Kidney (tissue), 10 donors: ENCODE measurements at regions not wholly inside any gene's neighbourhood (a gene's known extent, or its start where the extent isn't known, plus 50 kb on each side); places are given as distances from the start of the nearest gene placed in this dataset.
"Not testable (repeated sequence)": the region's sequence is repeated elsewhere in the genome, so short reads cannot be mapped to it uniquely, and the experiment has no call there.

Experiments
- DNase-seq, 5 donors: peaks; one replicate each; pipeline ENCODE4 v3.0.0-alpha.2; 2013 to 2020
- FAIRE-seq: peaks from 2 replicates; lab custom pipeline; 2012; peaks lifted over from hg19 to GRCh38; lab: Jason Lieb, UNC
- H3K27ac ChIP-seq, 2 donors: one replicate each; pipeline ENCODE4 v1.7.0; 2013; ENCODE audit warnings: low read depth in 2 of 2, low read length in 2 of 2, inconsistent platforms in 1 of 2
- H3K27me3 ChIP-seq: one replicate; pipeline ENCODE4 v1.7.1; 2013; ENCODE audit warnings: low read length, inconsistent platforms; ENCODE audit not compliant: control insufficient read depth, insufficient read depth
- H3K36me3 ChIP-seq, 3 donors: one replicate each; pipeline versions ENCODE4 v1.7.0 to v1.7.1; 2013; ENCODE audit warnings: low read length in 3 of 3, control low read depth in 1 of 3, inconsistent platforms in 1 of 3; ENCODE audit not compliant: insufficient read depth in 3 of 3, control insufficient read depth in 2 of 3
- H3K4me1 ChIP-seq, 3 donors: one replicate each; pipeline versions ENCODE4 v1.7.0 to v1.7.1; 2013; ENCODE audit warnings: low read length in 3 of 3, inconsistent platforms in 1 of 3, low read depth in 1 of 3; ENCODE audit not compliant: control insufficient read depth in 2 of 3, insufficient read depth in 2 of 3
- H3K4me3 ChIP-seq, 3 donors: one replicate each; pipeline versions ENCODE4 v1.7.0 to v1.8.1; 2013; ENCODE audit warnings: low read length in 3 of 3, control low read depth in 1 of 3, inconsistent platforms in 1 of 3
- H3K9ac ChIP-seq, 3 donors: one replicate each; pipeline versions ENCODE4 v1.7.0 to v1.7.1; 2013; ENCODE audit warnings: low read length in 3 of 3, control low read depth in 1 of 3, inconsistent platforms in 1 of 3
- H3K9me3 ChIP-seq, 3 donors: one replicate each; pipeline versions ENCODE4 v1.7.0 to v1.7.1; 2013; ENCODE audit warnings: low read length in 3 of 3, control low read depth in 1 of 3, inconsistent platforms in 1 of 3; ENCODE audit not compliant: control insufficient read depth in 2 of 3, insufficient read depth in 1 of 3
- intact Hi-C: fragments of 100-400 bp; cut with DNase I; formaldehyde crosslinking; loops from one replicate; pipeline ENCODE4 v1.11.1; 2022
- donor health status: control.
- donor health status: control.
- donor health status: DM: yes; HTN: yes; CAD: no.
- donor health status: Normal renal cell carcinoma (clear cell type).

DNA sequence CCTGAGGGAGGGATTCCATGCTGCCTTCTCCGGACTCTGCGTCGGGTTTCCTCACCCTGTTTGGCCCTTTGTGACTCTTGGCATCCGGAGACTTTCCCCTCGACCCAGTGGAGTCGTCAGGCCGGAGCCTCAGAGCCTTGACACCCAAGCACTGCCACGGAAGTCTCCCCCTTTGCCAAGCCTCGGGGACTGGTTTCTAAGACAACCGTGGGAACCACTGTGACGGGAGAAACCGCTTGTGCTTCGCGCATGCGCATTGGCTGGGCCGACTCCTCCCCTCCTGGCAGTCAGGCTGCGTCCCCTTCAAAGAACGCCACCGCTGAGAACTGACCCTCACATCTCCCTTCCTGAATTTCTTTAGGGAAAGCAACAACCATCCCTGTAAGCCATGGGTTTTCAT lies 459.4 kb upstream of the ZNG1F start:
- FAIRE-seq, H3K9me3 ChIP-seq, H3K4me3 ChIP-seq, H3K4me1 ChIP-seq, H3K36me3 ChIP-seq, H3K27ac ChIP-seq, intact Hi-C loops, H3K27me3 ChIP-seq, H3K9ac ChIP-seq: not testable (repeated sequence)
- DNase-seq = peak in 4 of 5 donors; percentile 9 to 76 (median 36)

DNA sequence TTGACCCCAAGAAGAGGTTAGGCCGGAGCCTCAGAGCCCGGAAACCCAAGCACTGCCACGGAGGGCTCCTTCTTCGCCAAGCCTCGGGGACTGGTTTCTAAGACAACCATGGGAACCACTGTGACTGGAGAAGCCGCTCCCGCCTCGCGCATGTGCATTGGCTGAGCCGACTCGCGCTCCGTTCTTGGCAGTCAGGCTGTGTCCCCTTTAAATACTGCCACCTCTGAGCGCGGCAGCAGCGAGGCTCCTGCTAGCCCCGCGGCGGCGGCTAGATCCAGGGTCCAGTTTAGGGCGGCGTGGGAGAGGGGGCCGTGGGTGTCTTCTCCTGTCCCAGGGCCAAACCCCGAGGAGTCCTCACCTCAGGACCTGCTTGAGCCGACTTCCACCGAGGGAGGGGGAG lies 457.1 kb upstream of the ZNG1F start:
- FAIRE-seq, intact Hi-C loops, H3K27me3 ChIP-seq, H3K9ac ChIP-seq, H3K36me3 ChIP-seq, H3K9me3 ChIP-seq, H3K4me3 ChIP-seq, H3K27ac ChIP-seq, H3K4me1 ChIP-seq: not testable (repeated sequence)
- peak in 2 of 5 donors; percentile 18 to 33 for DNase-seq

GRCh38 chr9:41643571-41644279 lies 454.6 kb upstream of the ZNG1F start:
- H3K36me3 ChIP-seq, H3K9me3 ChIP-seq, H3K4me1 ChIP-seq, H3K27me3 ChIP-seq, H3K9ac ChIP-seq, FAIRE-seq, intact Hi-C loops: not testable (repeated sequence)
- DNase-seq = peak; percentile 77 to 91 (median 83)
- H3K4me3 ChIP-seq = peak overlapping the region; percentile 44 to 56 (median 49)
- H3K27ac ChIP-seq = peak overlapping the region in 1 of 2 donors; percentile 53

DNA sequence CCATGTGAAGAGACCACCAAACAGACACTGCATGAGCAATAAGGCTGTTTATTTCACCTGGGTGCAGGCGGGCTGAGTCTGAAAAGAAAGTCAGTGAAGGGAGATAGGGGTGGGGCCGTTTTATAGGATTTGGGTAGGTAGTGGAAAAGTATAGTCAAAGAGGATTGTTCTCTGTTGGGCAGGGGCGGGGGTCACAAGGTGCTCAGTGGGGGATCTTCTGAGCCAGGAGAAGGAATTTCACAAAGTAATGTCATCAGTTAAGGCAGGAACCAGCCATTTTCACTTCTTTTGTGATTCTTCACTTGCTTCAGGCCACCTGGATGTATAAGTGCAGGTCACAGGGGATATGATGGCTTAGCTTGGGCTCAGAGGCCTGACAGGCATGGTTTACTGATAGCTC lies 444.6 kb upstream of the ZNG1F start:
- FAIRE-seq, H3K27ac ChIP-seq, H3K9ac ChIP-seq, H3K27me3 ChIP-seq, H3K4me1 ChIP-seq, H3K4me3 ChIP-seq, H3K9me3 ChIP-seq, H3K36me3 ChIP-seq, intact Hi-C loops: not testable (repeated sequence)
- DNase-seq = peak in 1 of 5 donors; percentile 18

DNA sequence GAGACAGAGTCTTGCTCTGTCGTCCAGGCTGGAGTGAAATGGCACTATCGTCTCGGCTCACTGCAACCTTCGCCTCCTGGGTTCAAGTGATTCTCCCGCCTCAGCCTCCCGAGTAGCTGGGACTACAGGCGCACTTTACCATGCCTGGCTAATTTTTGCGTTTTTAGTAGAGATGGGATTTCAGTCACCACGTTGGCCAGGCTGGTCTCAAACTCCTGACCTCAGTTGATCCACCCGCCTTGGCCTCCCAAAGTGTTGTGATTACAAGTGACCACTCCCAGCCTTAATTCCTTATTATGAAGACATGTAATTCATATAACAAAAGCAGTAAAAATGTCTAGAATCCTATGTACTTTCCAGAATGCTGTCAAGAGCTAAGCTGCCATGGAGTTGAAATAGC lies 434.5 kb upstream of the ZNG1F start:
- FAIRE-seq, H3K27ac ChIP-seq, H3K9me3 ChIP-seq, H3K4me3 ChIP-seq, H3K36me3 ChIP-seq, H3K27me3 ChIP-seq, H3K9ac ChIP-seq, H3K4me1 ChIP-seq, intact Hi-C loops: not testable (repeated sequence)
- DNase-seq = peak in 1 of 5 donors; percentile 36

- H3K9ac ChIP-seq, H3K4me3 ChIP-seq, intact Hi-C loops, H3K9me3 ChIP-seq, H3K27me3 ChIP-seq, H3K4me1 ChIP-seq, H3K27ac ChIP-seq, FAIRE-seq, H3K36me3 ChIP-seq: not testable (repeated sequence)
- DNase-seq = peak in 1 of 5 donors; percentile 49
Measured at GRCh38 chr9:41619254-41619653, 430.1 kb upstream of the ZNG1F start.

GRCh38 chr9:41606961-41607547 lies 417.9 kb upstream of the ZNG1F start:
- H3K27ac ChIP-seq, DNase-seq, H3K4me1 ChIP-seq, H3K4me3 ChIP-seq, H3K36me3 ChIP-seq, H3K9ac ChIP-seq, H3K9me3 ChIP-seq, FAIRE-seq, H3K27me3 ChIP-seq, intact Hi-C loops: not testable (repeated sequence)

GRCh38 chr9:41565572-41565971 lies 376.5 kb upstream of the ZNG1F start:
- H3K9ac ChIP-seq, H3K4me3 ChIP-seq, DNase-seq, H3K4me1 ChIP-seq, intact Hi-C loops, H3K27ac ChIP-seq, H3K9me3 ChIP-seq, H3K36me3 ChIP-seq, FAIRE-seq, H3K27me3 ChIP-seq: not testable (repeated sequence)
